HPDE6-E6E7 (cell line): ENCODE measurements at regions not wholly inside any gene's neighbourhood (a gene's known extent, or its start where the extent isn't known, plus 50 kb on each side); places are given as distances from the start of the nearest gene placed in this dataset.
"Not testable (repeated sequence)": the region's sequence is repeated elsewhere in the genome, so short reads cannot be mapped to it uniquely, and the experiment has no call there.

Source experiments
- DNase-seq: peaks from one replicate; pipeline ENCODE4 v3.0.0; 2011; ENCODE audit warnings: missing footprints; ENCODE audit errors: extremely low spot score

DNA sequence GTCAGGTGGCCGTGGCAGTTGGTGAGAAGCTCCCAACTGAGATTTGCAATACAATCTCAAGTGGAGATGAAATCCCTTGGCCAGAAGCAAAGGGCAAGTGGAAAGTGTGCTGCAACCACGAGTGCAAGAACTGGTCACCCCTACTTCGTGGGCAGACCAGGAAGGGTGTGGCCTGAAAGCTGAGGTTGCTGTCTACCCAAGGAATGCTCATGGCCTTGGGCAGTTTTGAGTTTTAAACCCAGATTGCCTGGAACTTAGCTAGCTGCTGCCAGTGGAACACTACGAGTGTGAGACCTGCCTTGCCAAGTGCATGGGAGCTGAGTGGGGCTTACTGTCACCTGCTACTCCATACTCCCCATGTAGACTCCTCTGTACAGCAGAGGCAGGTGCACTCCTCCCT lies 113.3 kb upstream of the FAT3 start:
- DNase-seq, result no peak

DNA sequence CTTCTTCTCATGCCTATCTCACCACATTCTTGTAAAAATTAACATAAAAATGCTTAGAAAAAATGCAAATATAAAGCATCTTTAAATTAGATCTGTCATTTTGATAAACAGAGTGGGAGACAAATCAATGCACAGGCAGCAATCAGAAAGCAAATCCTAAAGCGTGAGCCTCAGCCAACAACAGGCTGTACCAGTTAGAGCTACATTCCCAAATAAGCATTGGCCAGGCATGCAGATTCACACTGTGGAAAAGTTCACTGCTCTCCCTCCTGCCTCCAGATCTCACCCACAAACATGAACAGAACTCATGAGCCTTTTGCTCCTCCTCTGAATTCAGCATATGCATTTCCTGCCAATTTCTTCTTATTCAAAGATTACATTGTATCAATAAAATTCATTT lies 115.2 kb upstream of the FAT3 start:
- DNase-seq, result no peak

DNA sequence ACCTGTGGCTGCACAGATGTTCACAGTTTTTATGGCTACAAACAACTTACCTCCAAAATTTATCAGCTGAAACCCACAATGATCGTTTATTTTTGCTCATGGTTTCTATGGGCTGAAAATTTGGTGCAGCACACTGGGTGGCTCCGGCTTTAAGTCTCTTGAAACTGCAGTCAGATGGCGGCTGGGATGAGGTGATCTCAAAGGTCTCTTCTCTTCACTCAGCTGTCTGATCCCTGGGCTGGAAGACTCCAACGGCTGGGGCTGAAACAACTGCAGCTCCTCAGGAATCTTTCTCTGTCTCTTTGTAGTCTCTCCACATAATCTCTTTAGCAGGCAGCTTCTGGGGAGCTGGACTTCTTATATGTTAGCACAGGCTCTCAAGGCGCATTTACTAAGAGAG lies 117.3 kb upstream of the FAT3 start:
- no peak for DNase-seq

DNA sequence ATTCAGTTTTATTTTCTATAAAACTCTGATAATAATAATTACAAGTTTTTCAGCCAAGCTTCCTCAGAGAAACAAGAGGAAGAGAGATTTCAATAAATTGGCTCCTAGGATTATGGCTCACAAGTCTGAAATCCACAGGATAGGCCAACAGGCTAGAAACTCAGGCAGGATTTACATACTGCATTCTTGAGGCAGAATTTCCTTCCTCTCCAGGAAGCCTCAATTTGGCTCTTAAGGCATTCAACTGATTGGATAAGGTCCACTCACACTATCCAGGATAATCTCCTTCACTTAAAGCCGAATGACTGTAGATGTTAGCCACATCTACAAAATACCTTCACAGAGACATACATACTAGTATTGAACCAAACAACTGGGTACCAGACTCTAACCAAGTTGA lies 120.3 kb upstream of the FAT3 start:
- no peak for DNase-seq

DNA sequence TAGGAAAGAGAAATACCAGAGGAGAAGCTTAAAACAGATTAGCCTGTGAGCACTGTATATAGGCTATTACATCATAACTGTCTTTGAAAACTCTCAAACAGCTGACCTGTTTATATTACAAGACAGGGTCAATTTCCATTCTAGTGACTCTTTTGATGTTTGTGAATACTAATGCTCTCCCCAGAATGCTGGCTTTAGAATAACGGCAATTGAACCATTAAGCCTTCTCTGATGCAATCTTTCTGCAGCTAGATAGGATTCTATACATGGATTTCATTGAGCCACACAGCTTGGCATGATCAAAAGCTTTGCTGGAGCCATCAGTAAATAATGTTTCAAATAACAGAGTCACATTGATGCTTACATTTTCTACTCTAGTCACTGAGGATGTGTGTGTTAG lies 122.7 kb upstream of the FAT3 start:
- DNase-seq, result no peak

DNA sequence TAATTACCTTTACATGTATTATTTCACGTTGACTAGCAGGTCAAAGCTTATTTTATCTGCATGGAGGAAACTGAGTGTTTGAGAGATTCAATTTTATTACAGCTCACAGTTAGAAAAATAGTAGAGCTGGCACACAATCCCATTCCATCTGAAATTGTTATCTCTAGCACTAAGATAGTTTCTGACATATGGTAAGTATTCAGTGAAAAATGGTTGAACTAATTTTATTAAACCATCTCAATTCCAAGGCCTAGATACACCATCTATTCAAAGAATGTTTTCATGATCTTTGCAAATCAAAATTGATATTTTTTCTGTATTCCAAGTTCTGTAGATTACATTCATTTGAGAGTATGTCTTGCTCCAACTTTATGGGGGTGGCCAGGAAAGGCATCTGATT lies 125.4 kb upstream of the FAT3 start:
- no peak for DNase-seq

DNA sequence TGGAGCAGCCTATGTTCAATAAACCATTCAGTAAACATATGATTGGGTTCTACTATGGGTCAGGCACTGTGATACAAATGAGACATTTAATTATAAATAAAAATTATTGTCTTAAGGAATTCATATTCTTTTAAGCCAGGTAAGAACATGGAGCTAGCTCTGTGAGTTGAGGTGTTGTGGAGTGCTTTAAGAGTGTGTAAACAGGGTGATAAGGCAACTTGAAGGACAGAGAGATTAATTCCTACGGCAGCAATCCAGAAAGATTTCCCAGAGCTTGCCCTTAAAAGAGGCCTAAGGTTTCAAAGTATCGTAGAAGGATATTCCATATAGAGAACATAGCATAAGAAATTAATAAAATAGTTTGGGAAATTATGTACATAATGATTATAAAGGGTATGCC lies 126.4 kb upstream of the FAT3 start:
- DNase-seq, result no peak

DNA sequence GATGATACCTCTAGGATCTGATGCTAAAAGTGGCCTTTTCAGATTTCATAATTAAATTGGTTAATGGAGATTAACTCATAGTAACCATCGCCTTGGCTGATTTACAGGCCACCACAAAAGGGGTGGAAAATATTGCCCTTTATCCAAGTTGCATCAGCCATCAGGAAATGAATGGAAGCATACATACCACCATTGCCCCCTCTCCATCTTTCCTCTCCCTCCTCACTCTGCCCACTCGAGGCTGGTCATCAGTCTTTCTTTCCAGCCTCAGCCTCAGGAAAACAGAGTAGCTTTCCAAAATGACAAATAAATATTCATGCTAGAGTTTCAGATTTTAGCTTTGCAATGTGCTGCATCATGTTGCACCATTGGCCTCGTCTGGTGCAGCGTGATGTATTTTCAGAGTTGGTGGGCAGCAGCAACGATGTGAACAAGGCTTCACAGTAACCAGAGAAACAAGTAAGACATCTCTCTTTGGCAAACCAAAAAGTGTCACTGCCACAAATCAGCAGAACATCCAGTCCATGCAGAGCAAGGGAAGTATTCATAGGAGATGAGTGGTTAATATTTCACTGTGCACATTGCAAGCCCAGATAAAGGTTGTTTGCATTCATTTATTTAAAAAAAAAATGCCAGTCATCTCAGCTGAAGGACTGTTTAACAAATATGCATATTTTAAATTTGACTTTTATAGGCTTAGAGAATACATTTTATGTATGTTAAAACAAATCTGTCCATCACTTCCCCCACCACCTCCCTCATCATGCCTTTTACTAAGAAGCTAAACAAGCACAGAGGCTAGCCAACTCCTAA lies 136.7 kb upstream of the FAT3 start:
- no peak for DNase-seq

DNA sequence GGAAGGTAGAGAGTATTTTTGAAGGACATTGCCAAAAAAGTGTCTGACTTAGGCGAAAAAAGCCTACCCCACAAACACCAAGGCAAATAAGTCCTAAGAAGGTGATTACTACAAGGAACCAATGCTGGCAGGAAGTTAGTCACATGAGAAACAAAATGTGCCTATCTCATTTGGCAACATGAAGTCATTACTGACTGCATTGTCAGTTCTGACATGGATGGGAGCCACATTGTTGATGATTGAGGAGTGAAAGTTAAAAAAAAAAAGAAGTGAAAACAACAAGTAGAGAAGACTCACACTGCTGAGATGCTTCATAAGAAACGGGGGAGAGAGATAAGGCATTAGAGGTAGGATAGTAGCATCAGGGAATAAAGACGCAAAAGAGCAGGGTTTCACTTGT lies 141.5 kb upstream of the FAT3 start:
- no peak for DNase-seq

DNA sequence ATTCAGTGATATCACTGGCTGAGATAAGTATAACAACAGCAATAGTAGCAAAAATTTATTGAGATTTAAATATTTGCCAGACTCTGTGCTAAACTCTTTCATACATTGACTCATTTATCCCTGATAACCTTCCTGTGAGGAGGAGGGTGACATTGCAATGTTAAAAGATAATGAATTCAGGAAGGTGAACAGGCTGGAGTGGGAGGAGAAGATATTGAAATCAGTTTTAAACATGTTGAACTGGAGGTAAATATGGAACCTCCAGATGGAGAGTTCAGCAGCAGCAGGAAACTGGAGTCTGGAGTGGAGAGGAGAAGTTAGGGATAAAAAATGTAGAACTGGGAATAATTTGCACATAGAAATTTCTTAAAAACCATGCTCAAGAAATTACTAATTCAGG lies 142.0 kb upstream of the FAT3 start:
- no peak for DNase-seq

DNA sequence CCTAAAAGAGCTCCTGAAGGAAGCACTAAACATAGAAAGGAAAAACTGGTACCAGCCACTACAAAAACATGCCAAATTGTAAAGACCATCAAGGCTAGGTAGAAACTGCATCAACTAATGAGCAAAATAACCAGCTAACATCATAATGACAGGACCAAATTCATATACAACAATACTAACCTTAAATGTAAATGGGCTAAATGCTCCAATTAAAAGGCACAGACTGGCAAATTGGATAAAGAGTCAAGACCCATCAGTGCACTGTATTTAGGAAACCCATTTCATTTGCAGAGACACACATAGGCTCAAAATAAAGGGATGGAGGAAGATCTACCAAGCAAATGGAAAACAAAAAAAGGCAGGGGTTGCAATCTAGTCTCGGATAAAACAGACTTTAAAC lies 150.1 kb upstream of the FAT3 start:
- DNase-seq, result not testable (repeated sequence)

DNA sequence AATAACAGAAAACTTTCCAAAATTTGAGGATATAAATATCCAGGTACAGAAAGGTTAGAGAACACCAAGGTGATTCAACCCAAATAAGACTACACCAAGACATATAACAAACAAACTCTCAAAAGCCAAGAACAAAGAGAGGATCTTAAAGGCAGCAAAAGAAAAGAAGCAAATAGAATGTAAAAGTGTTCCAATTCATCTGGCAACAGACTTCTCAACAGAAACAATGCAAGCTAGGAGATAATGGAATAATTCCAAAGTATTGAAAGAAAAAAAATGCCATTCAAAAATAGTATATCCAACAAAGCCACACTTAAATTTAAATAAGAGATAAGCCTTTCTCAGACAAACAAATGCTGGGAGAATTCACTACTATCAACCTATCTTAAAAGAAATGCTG lies 153.0 kb upstream of the FAT3 start:
- DNase-seq, result no peak

DNA sequence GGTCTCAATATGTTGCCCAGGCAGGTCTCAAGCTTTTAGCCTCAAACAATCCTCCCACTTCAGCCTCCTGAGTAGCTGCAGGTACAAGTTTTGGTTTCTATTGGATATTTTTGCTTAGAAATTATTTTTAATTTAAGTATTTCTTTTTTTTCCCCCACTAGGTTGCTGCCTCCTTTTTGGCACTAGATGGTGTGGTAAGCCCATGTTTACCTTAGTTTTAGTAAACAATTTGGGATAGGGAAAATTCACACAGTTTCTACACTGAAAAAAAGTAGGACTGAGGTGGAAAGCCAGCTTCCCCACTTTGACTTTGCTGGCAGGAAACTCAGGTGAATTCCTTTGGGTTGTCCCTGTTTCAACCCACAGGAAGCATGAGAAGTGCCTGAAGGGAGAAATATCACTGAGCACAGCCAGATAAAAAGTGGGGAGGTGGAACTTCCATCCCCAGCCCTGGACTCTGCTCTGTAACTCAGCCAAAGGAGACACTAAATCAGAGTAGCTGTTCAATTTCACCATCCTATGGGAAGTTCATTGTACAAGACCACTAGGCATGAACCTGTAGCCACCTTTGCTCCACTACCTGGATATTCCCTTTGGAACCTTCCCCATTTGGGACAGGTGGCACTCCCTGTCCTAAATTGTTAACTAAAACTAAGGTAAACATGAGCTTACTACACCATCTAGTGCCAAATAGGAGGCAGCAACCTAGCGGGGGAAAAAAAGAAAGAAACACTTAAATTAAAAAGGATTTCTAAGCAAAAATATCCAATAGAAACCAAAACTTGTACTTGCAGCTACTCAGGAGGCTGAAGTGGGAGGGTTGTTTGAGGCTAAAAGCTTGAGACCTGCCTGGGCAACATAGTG lies 154.4 kb upstream of the FAT3 start:
- DNase-seq, result no peak

DNA sequence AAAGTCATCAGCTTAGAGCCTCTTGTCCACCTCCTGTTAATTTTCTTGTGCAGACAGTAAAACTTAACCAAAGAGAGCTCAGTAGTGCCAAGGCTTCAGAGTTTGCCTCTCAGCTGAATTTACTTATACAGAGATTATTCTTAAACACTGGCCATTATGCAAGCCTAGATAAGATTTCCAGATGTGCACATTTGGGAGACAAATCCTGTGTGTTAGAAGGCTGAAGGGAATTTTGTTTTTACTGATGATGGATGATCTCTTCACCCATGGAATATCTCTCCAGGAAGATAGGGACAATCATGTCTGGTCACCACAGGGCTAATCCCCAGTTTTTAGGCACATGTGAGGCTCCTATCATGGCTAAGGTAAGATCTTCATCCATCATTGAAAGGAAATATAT lies 157.6 kb upstream of the FAT3 start:
- no peak for DNase-seq

DNA sequence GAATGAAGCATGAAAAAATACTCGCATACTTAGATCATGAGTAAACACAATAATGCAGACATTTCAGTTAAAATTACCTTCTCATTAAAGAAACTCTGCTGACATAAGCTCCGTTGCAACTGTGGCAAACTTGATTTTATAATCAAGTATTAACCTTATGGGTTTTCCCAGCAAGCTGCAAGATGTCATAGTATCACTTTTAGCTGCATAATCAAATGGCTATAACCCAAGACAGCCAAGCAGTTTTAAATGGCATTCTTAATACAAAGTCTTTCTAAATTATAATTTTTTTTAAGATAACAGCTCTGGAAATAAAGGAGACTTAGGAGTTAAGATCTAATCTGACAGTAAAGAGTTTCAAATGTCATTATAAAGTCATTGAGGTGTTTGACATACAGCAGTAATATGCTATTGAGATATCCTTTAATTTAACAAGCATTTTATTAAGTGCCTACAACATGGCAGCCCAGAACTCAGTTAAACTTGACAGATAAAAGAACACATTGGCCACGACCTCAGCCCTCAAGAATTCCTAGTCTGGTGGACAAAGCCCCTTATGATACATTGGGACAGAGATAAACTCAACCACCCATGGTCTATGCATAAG lies 163.1 kb upstream of the FAT3 start:
- DNase-seq, result no peak

DNA sequence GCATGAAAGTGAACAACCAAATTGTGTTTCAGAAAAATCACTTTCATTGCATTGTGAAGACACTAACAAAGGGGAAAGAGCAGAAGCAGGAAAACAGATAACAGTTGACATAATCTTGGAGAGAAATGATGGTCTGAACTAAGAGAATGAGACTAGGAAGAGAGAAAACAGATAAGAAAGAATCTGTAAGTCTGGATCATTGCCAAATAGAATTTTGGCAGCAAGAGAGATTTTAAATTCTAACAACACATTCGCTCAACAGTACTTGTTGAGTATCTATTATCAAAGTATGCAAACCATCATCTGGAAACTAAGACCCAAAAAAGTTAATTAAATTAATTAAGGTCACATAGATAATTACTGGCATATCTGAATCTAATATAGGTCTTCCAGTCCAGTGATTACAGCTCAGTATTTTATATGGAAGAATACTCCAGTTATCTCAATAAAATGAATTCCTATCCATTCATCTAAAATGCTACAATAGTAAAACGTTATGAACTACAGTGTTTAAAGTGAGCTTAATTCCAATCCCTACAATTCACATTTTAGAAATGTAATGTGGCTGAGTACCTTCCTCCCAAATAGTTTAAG lies 166.7 kb upstream of the FAT3 start:
- no peak for DNase-seq

DNA sequence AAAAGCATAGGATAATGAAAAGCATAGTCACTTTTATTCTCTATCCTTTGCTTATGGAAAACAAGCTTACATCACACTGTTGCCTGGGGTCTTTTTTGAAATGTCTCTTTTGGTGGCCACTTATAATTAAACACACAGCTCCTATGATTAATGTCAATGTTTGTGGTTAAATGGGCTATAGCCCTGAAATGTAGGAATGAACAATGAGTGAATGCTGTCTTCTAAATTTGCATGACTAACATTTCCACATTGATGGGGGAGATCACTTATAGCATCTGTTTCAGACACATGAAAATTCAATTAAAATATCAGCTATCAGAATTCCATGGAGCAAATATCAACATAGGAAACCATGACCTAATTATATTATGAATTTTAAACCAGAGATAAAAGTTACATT lies 171.4 kb upstream of the FAT3 start:
- DNase-seq, result no peak

DNA sequence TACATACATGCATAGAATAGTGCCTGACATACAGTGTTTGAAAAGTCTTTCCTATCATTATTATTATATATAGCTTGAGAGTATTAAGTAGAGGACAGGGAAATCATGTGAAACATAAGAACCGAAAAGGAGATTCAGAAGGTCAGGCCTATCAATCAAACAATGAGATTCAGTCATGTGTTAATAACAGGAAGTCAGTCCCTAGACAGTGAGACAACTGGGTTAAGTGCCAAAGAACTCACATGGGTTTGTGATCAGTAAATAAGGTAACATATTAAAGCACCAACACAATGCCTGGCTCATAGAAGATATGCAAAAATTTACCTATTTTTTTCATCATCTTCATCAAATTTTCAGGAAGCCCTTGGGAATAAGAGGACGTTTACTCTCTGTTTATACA lies 174.3 kb upstream of the FAT3 start:
- DNase-seq, result no peak

DNA sequence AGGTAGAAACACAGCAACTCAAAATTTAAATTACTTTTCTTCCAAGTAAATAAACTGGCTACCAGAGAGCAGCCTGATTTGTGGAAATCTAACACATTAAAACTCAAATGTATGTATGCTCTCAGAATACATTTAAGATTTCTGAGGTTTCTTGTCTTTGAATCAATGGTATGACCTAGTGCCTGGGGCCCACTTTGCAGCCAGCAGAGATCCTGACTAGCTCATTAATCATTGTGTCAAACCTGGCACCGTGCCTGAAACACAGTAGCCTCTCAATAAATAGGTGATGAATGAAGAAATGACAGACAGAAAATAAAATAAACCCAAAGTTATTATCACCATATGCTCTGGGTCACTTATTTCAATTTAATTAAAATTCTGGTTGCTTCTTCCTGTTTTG lies 176.2 kb upstream of the FAT3 start:
- DNase-seq, result no peak

DNA sequence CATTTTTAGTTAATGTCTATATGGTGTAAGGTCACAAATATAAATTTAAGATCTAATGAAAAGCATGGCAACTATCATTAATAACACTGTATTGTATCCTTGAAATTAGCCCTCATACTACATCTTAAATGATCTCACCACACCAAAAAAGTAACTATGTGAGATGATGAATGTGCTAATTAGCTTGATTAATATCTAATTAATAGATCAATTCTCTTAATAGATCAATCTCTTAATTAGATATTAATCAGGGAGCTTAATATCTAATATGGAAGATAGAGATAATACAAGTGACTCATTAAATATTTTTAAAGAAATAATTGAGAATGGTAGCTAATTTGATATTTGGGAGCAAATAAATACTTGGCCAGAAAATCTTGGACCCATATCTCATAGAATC lies 178.5 kb upstream of the FAT3 start:
- no peak for DNase-seq

DNA sequence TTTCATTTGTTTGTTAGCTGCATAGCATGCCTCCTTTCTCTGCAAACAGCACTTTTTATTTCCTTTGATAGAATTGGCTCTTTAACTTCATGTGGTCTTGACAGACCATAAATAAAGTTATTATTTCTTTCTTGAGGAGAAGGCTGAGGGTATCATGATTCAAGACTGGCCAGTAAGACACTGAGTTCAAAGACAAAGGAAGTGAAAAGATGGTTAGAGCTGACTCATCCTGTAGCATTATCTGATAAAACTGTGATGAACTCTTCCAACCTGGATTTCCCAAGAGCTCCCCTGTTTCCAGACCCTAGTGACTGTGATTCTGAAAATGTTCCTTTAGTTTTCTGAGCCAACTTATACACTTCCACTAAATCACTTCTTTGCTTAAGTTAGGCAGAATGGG lies 179.3 kb upstream of the FAT3 start:
- DNase-seq, result no peak

DNA sequence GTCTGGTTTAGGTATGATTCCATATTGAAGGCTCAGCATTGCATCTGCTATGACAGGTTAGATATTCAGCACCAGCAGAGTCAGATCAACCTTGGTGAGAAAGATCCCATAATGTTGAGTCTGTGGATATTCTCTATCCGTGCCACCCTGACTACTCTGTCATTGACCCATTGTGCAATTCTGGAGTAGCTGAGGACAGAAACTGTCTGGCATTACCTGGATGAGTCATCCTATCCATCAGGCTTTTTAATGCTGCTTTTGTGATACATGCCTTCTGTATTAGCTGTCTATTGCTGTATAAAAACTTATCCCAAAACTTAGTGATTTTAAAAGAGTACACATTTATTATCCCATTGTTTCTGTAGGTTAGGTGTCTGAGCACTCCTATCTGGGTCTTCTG lies 189.1 kb upstream of the FAT3 start:
- no peak for DNase-seq
